ENCODE measurements at regions not wholly inside any gene's neighbourhood (a gene's known extent, or its start where the extent isn't known, plus 50 kb on each side); places are given as distances from the start of the nearest gene placed in this dataset.

DNA sequence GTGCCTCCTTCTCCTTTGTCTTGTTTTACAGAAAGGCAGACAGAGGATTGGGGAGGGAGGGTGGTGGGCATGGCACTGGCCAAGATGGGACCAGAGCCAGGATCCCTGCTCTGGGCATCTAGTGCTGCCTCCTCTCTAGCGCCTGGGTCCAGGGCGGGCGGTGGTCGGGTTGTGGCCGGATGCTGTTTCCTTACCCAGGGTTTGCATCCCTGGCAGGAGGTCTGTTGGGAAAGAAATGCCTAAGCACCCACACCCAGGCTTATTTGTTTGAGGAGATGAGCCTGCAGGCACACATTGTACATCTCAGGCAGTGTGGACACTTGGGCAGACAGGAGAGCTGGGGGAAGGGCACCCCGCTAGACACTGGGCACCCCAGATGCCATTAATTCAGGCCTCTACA is 102.3 kb upstream of the PCBD1 start:
- peaks cover 3% of the 10 kb centered on the region for H3K27me3 Mint-ChIP-seq
- no peak overlapping the region for H3K4me3 Mint-ChIP-seq
- no peak overlapping the region for H2AFZ ChIP-seq (ENCODE audit: insufficient read depth, low read depth, low read length, poor library complexity, severe bottlenecking)
- H3K4me3 ChIP-seq (ENCODE audit: control extremely low read depth in 1 of 5, extremely low read depth in 1 of 5, insufficient read depth in 1 of 5, low read depth in 2 of 5, low read length in 4 of 5), result no peak overlapping the region
- H3K9me3 ChIP-seq (ENCODE audit: control extremely low read depth in 1 of 3, control insufficient read depth in 2 of 3, insufficient read depth in 1 of 3, low read length in 2 of 3), result no peaks in the 10 kb centered on the region
- H3K27ac Mint-ChIP-seq, result no peak overlapping the region
- no peaks in the 10 kb centered on the region for H3K27me3 ChIP-seq (replicated peaks in 1 of 4; ENCODE audit: control extremely low read depth in 1 of 4, control insufficient read depth in 3 of 4, insufficient read depth in 4 of 4, low read length in 3 of 4)
- TF ChIP-seq, protein P1, sequence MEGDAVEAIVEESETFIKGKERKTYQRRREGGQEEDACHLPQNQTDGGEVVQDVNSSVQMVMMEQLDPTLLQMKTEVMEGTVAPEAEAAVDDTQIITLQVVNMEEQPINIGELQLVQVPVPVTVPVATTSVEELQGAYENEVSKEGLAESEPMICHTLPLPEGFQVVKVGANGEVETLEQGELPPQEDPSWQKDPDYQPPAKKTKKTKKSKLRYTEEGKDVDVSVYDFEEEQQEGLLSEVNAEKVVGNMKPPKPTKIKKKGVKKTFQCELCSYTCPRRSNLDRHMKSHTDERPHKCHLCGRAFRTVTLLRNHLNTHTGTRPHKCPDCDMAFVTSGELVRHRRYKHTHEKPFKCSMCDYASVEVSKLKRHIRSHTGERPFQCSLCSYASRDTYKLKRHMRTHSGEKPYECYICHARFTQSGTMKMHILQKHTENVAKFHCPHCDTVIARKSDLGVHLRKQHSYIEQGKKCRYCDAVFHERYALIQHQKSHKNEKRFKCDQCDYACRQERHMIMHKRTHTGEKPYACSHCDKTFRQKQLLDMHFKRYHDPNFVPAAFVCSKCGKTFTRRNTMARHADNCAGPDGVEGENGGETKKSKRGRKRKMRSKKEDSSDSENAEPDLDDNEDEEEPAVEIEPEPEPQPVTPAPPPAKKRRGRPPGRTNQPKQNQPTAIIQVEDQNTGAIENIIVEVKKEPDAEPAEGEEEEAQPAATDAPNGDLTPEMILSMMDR (IDR thresholded peaks at IDR 0.05), result no peak
- no peak for TF ChIP-seq EZH2 (IDR thresholded peaks at IDR 0.05; ENCODE audit: borderline replicate concordance, insufficient read depth, low read depth, low read length, poor library complexity, severe bottlenecking)
- H3K36me3 ChIP-seq (replicated peaks in 1 of 2; ENCODE audit: control extremely low read depth in 1 of 2, control insufficient read depth in 1 of 2, extremely low read depth in 1 of 2, insufficient read depth in 2 of 2, low read length in 1 of 2), result no peaks in the 10 kb centered on the region
- no peak overlapping the region for H3K9ac ChIP-seq (ENCODE audit: low read length)
- intact Hi-C loops (cut with micrococcal nuclease), result no loop called here
- H3K4me1 Mint-ChIP-seq, result no peaks in the 10 kb centered on the region
- H3K4me1 ChIP-seq (ENCODE audit: control insufficient read depth in 2 of 2, insufficient read depth in 2 of 2, low read length in 2 of 2), result no peaks in the 10 kb centered on the region
- no peak overlapping the region for H3K4me2 ChIP-seq (replicated peaks; ENCODE audit: low read depth, low read length, poor library complexity, severe bottlenecking)
- no peaks in the 10 kb centered on the region for H4K20me1 ChIP-seq (ENCODE audit: control insufficient read depth, insufficient read depth, low read length, poor library complexity, severe bottlenecking)
- H3K79me2 ChIP-seq (ENCODE audit: control insufficient read depth, insufficient read depth, low read length), result no peaks in the 10 kb centered on the region
- no peak overlapping the region for H3K27ac ChIP-seq (ENCODE audit: low read length in 2 of 2)
- DNase-seq (no peak), ATAC-seq (ENCODE audit: low read depth) (no peak)
- POLR2A ChIA-PET, result no interaction called here
- CTCF ChIA-PET, result no interaction called here
- no peaks in the 10 kb centered on the region for H3K9me3 Mint-ChIP-seq (ENCODE audit: insufficient read depth)
- 97% methylated on average over 5 of the region's 6 CpGs for WGBS (ENCODE audit: insufficient coverage)

DNA sequence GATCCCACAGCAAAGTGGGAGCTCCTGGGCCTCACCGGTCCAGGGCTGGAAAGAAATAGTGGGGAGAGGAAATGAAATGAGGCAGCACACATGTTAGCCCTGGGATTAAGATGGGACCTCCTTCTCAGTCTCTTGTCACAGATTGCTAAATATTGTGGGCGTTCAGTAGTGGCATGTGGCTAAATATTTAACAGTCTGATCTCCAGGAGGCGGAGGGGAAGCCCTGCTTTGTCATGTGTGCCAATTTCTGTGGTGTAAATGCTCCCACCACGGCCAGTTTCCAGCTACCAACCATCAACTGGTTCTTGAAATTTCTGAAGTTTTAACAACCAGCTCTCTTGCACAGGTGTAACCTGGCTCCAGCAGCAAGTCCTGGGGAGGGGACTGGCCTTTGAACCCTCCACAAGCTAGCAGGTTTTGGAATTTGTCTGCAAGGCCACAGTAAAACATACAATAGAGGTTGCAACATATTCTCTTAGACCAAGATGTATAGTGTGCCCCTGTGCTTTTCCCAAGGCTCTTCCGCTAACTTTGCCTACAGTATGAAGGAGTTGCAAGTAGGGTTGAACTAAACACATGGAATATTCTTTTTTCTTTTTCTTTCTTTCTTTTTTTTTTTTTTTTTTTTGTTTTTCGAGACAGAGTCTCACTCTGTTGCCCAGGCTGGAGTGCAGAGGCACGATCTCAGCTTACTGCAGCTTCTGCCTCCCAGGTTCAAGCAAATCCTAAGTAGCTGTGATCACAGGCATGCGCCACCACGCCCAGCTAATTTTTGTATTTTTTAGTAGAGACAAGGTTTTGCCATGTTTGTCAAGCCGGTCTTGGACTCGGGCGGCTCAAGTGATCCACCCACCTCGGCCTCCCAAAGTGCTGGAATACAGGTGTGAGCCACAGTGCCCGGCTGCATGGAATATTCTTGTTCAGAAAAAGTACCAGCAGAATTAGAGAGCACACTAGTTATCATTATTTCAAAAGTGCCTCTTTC is 103.1 kb upstream of the PCBD1 start:
- H2AFZ ChIP-seq (ENCODE audit: insufficient read depth, low read depth, low read length, poor library complexity, severe bottlenecking), result no peak overlapping the region
- Mint-ChIP-seq H3K27me3 (peaks cover 10% of the 10 kb centered on the region), H3K27ac (no peak overlapping the region), H3K4me1 (no peaks in the 10 kb centered on the region), H3K4me3 (no peak overlapping the region), H3K9me3 (ENCODE audit: insufficient read depth) (no peaks in the 10 kb centered on the region)
- no peaks in the 10 kb centered on the region for H4K20me1 ChIP-seq (ENCODE audit: control insufficient read depth, insufficient read depth, low read length, poor library complexity, severe bottlenecking)
- TF ChIP-seq, protein P1 (IDR thresholded peaks at IDR 0.05), result no peak
- no peak for TF ChIP-seq EZH2 (IDR thresholded peaks at IDR 0.05; ENCODE audit: borderline replicate concordance, insufficient read depth, low read depth, low read length, poor library complexity, severe bottlenecking)
- H3K27me3 ChIP-seq (replicated peaks in 1 of 4; ENCODE audit: control extremely low read depth in 1 of 4, control insufficient read depth in 3 of 4, insufficient read depth in 4 of 4, low read length in 3 of 4), result no peaks in the 10 kb centered on the region
- no peak overlapping the region for H3K27ac ChIP-seq (ENCODE audit: low read length in 2 of 2)
- H3K4me1 ChIP-seq (ENCODE audit: control insufficient read depth in 2 of 2, insufficient read depth in 2 of 2, low read length in 2 of 2), result no peaks in the 10 kb centered on the region
- H3K79me2 ChIP-seq (ENCODE audit: control insufficient read depth, insufficient read depth, low read length), result no peaks in the 10 kb centered on the region
- CTCF ChIA-PET, result no interaction called here
- intact Hi-C loops (cut with micrococcal nuclease), result no loop called here
- no peaks in the 10 kb centered on the region for H3K36me3 ChIP-seq (replicated peaks in 1 of 2; ENCODE audit: control extremely low read depth in 1 of 2, control insufficient read depth in 1 of 2, extremely low read depth in 1 of 2, insufficient read depth in 2 of 2, low read length in 1 of 2)
- H3K4me2 ChIP-seq (replicated peaks; ENCODE audit: low read depth, low read length, poor library complexity, severe bottlenecking), result no peak overlapping the region
- no peaks in the 10 kb centered on the region for H3K9me3 ChIP-seq (ENCODE audit: control extremely low read depth in 1 of 3, control insufficient read depth in 2 of 3, insufficient read depth in 1 of 3, low read length in 2 of 3)
- no peak overlapping the region for H3K9ac ChIP-seq (ENCODE audit: low read length)
- 81% methylated on average over 6 of the region's 14 CpGs for WGBS (ENCODE audit: insufficient coverage)
- POLR2A ChIA-PET, result no interaction called here
- no peak for ATAC-seq (ENCODE audit: low read depth)
- no peak overlapping the region for H3K4me3 ChIP-seq (ENCODE audit: control extremely low read depth in 1 of 5, extremely low read depth in 1 of 5, insufficient read depth in 1 of 5, low read depth in 2 of 5, low read length in 4 of 5)
- DNase-seq, result no peak
